Stomach (tissue), 4 donors: ENCODE measurements at regions not wholly inside any gene's neighbourhood (a gene's known extent, or its start where the extent isn't known, plus 50 kb on each side); places are given as distances from the start of the nearest gene placed in this dataset.

Experiments used
- CTCF ChIP-seq, 7 experiments: fragments of 450-650 bp in 4 of 7; fragments of 200-600 bp in 3 of 7; sonication (generic) in 3 of 7; IDR thresholded peaks; one replicate each; pipeline ENCODE4 v1.5.1; 2016 to 2019; ENCODE audit warnings: antibody characterized with exemption in 7 of 7, control low read depth in 2 of 7, mild to moderate bottlenecking in 1 of 7
- EP300 ChIP-seq: sonication (generic); formaldehyde crosslinking; IDR thresholded peaks from one replicate; pipeline ENCODE4 v1.6.1; 2017; ENCODE audit warnings: antibody characterized with exemption
- POLR2A ChIP-seq, 4 donors: fragments of 450-650 bp; IDR thresholded peaks; one replicate each; pipeline ENCODE4 v1.6.1; 2016; ENCODE audit warnings: antibody characterized with exemption in 4 of 4, control low read depth in 2 of 4, mild to moderate bottlenecking in 1 of 4, moderate library complexity in 1 of 4

GRCh38 chr4:62822306-62822705 lies 1586.9 kb downstream of the TECRL start:
- TF ChIP-seq CTCF (IDR thresholded peaks at IDR 0.05) (no peak), EP300 (no peak), POLR2A (IDR thresholded peaks at IDR 0.05) (no peak)
